H1 (cell line): ENCODE measurements at regions not wholly inside any gene's neighbourhood (a gene's known extent, or its start where the extent isn't known, plus 50 kb on each side); places are given as distances from the start of the nearest gene placed in this dataset.

Source experiments
- CTCF ChIA-PET: fragments of 300-600 bp; sonication (Branson Sonifier 250); formaldehyde crosslinking; loops from one replicate; lab custom pipeline; 2021; ENCODE audit not compliant: partially characterized antibody; lab: Charles Lee
- POLR2A ChIA-PET: fragments of 300-600 bp; sonication (Branson Sonifier 250); formaldehyde crosslinking; loops from one replicate; lab custom pipeline; 2021; ENCODE audit warnings: inconsistent platforms; ENCODE audit not compliant: partially characterized antibody; lab: Charles Lee
- DNase-seq, 2 experiments: peaks; one replicate each; pipeline versions ENCODE4 v3.0.0 to v3.0.0-alpha.2; 2010 to 2022; ENCODE audit warnings: low spot score in 2 of 2, low read depth in 1 of 2, mixed read lengths in 1 of 2
- FAIRE-seq: peaks from 2 replicates; lab custom pipeline; 2011; peaks lifted over from hg19 to GRCh38; lab: Jason Lieb, UNC
- H2AFZ ChIP-seq: 2 replicates; pipeline ENCODE4 v1.8.1; 2012; ENCODE audit warnings: low read length, inconsistent platforms
- H2AK5ac ChIP-seq: 2 replicates; pipeline ENCODE4 v1.6.1; 2013; ENCODE audit warnings: low read depth, low read length
- H2BK120ac ChIP-seq: replicated peaks from 2 replicates; pipeline ENCODE3; 2013; ENCODE audit warnings: low read depth, low read length, inconsistent platforms
- H2BK12ac ChIP-seq: 2 replicates; pipeline ENCODE4 v1.6.1; 2013; ENCODE audit warnings: low read depth, low read length
- H2BK15ac ChIP-seq: 2 replicates; pipeline ENCODE4 v1.6.1; 2013; ENCODE audit warnings: low read length
- H2BK20ac ChIP-seq: 2 replicates; pipeline ENCODE4 v1.6.1; 2013; ENCODE audit warnings: low read length
- H2BK5ac ChIP-seq: 2 replicates; pipeline ENCODE4 v1.6.1; 2013; ENCODE audit warnings: low read depth, low read length
- H3K14ac ChIP-seq: 2 replicates; pipeline ENCODE4 v1.6.1; 2013; ENCODE audit warnings: inconsistent platforms; ENCODE audit not compliant: insufficient read length
- H3K18ac ChIP-seq: 2 replicates; pipeline ENCODE4 v1.6.1; 2013; ENCODE audit warnings: low read length; ENCODE audit errors: extremely low read depth
- H3K23ac ChIP-seq: 2 replicates; pipeline ENCODE4 v1.6.1; 2013; ENCODE audit warnings: inconsistent platforms; ENCODE audit not compliant: insufficient read length
- H3K23me2 ChIP-seq: 2 replicates; pipeline ENCODE4 v1.6.1; 2013; ENCODE audit warnings: low read depth, low read length
- H3K27ac ChIP-seq: 2 replicates; pipeline ENCODE4 v1.6.1; 2011; ENCODE audit warnings: low read depth, low read length, inconsistent platforms
- H3K27me3 ChIP-seq, 4 experiments: replicated peaks in 1 of 4; 1 replicate in 1 of 4; 2 replicates in 3 of 4; pipeline versions ENCODE4 v1.6.1 to v1.8.1; 2011 to 2013; ENCODE audit warnings: low read length in 3 of 4, mild to moderate bottlenecking in 3 of 4, inconsistent platforms in 2 of 4, mixed read lengths in 2 of 4, moderate library complexity in 1 of 4; ENCODE audit not compliant: control insufficient read depth in 3 of 4, insufficient read depth in 3 of 4; ENCODE audit errors: extremely low read depth in 1 of 4
- H3K36me3 ChIP-seq, 4 experiments: 2 replicates each; pipeline versions ENCODE4 v1.6.1 to v1.8.1; 2011 to 2013; ENCODE audit warnings: mild to moderate bottlenecking in 4 of 4, low read length in 3 of 4, moderate library complexity in 2 of 4, control low read depth in 1 of 4, inconsistent platforms in 1 of 4; ENCODE audit not compliant: insufficient read depth in 4 of 4, control insufficient read depth in 2 of 4
- H3K4ac ChIP-seq: replicated peaks from 2 replicates; pipeline ENCODE3; 2013; ENCODE audit warnings: low read length, low read depth, mixed read lengths, inconsistent platforms; ENCODE audit not compliant: insufficient read length
- H3K4me1 ChIP-seq, 4 experiments: replicated peaks in 1 of 4; 1 replicate in 1 of 4; 2 replicates in 3 of 4; pipeline versions ENCODE4 v1.6.1 to v1.8.1; 2011 to 2013; ENCODE audit warnings: low read length in 3 of 4, inconsistent platforms in 2 of 4, mixed read lengths in 1 of 4; ENCODE audit not compliant: insufficient read depth in 4 of 4, control insufficient read depth in 3 of 4
- H3K4me2 ChIP-seq, 2 experiments: 2 replicates each; pipeline versions ENCODE4 v1.6.1 to v1.8.1; 2011 to 2013; ENCODE audit warnings: low read depth in 2 of 2, low read length in 2 of 2, control low read depth in 1 of 2, inconsistent platforms in 1 of 2, mild to moderate bottlenecking in 1 of 2; ENCODE audit not compliant: insufficient read depth in 1 of 2
- H3K4me3 ChIP-seq, 4 experiments: fragments of 200-600, 300-600 bp in 1 of 4; sonication (generic), shearing (Covaris generic), sonication (Bioruptor Twin) in 1 of 4; 2 replicates each; pipeline versions ENCODE4 v1.5.1 to v1.8.1; 2011 to 2016; ENCODE audit warnings: low read length in 4 of 4, low read depth in 3 of 4, control low read depth in 2 of 4, inconsistent platforms in 2 of 4, mild to moderate bottlenecking in 2 of 4, mixed read lengths in 1 of 4, moderate library complexity in 1 of 4; ENCODE audit not compliant: insufficient read depth in 2 of 4; ENCODE audit errors: extremely low read depth in 1 of 4
- H3K56ac ChIP-seq: replicated peaks from 2 replicates; pipeline ENCODE3; 2013; ENCODE audit warnings: low read depth, mild to moderate bottlenecking, mixed read lengths, low read length, inconsistent platforms; ENCODE audit not compliant: insufficient read length
- H3K79me1 ChIP-seq: 2 replicates; pipeline ENCODE4 v1.6.1; 2013; ENCODE audit warnings: low read depth, low read length, control low read depth
- H3K79me2 ChIP-seq, 2 experiments: 2 replicates each; pipeline versions ENCODE4 v1.6.1 to v1.8.1; 2012 to 2013; ENCODE audit warnings: low read length in 2 of 2, mild to moderate bottlenecking in 2 of 2, inconsistent platforms in 1 of 2; ENCODE audit not compliant: insufficient read depth in 2 of 2, control insufficient read depth in 1 of 2
- H3K9ac ChIP-seq, 4 experiments: replicated peaks in 1 of 4; 1 replicate in 1 of 4; 2 replicates in 3 of 4; pipeline versions ENCODE4 v1.6.1 to v1.8.1; 2011 to 2013; ENCODE audit warnings: low read depth in 3 of 4, low read length in 3 of 4, control low read depth in 2 of 4, mild to moderate bottlenecking in 2 of 4, moderate library complexity in 2 of 4, inconsistent platforms in 1 of 4; ENCODE audit errors: extremely low read depth in 1 of 4
- H3K9me3 ChIP-seq, 2 experiments: 2 replicates each; pipeline versions ENCODE4 v1.6.1 to v1.8.1; 2012 to 2013; ENCODE audit warnings: mild to moderate bottlenecking in 2 of 2, moderate library complexity in 2 of 2, control low read depth in 1 of 2, inconsistent platforms in 1 of 2, low read depth in 1 of 2, low read length in 1 of 2, mixed read lengths in 1 of 2; ENCODE audit not compliant: insufficient read depth in 2 of 2
- H4K20me1 ChIP-seq, 2 experiments: replicated peaks in 1 of 2; 2 replicates each; pipeline versions ENCODE3 to v1.8.1; 2011 to 2013; ENCODE audit warnings: inconsistent platforms in 2 of 2, low read length in 2 of 2, mild to moderate bottlenecking in 1 of 2; ENCODE audit not compliant: insufficient read depth in 2 of 2, control insufficient read depth in 1 of 2
- H4K5ac ChIP-seq: 2 replicates; pipeline ENCODE4 v1.6.1; 2013; ENCODE audit warnings: low read length, low read depth, mixed read lengths, inconsistent platforms; ENCODE audit not compliant: insufficient read length
- H4K8ac ChIP-seq: 2 replicates; pipeline ENCODE4 v1.8.0; 2013; ENCODE audit warnings: mild to moderate bottlenecking, moderate library complexity, low read length, inconsistent platforms; ENCODE audit not compliant: insufficient read depth; ENCODE audit errors: extremely low read depth
- H4K91ac ChIP-seq: replicated peaks from 2 replicates; pipeline ENCODE3; 2013; ENCODE audit warnings: low read length, mixed read lengths, inconsistent platforms; ENCODE audit not compliant: insufficient read length
- GTF2F1 ChIP-seq: IDR thresholded peaks from 2 replicates; pipeline ENCODE4 v1.6.1; 2012; ENCODE audit warnings: low read depth, low read length, improper control_type of control experiment, borderline replicate concordance
- MAFK ChIP-seq: IDR thresholded peaks from 2 replicates; pipeline ENCODE4 v1.6.1; 2012; ENCODE audit warnings: low read depth, mild to moderate bottlenecking, improper control_type of control experiment, low read length

DNA sequence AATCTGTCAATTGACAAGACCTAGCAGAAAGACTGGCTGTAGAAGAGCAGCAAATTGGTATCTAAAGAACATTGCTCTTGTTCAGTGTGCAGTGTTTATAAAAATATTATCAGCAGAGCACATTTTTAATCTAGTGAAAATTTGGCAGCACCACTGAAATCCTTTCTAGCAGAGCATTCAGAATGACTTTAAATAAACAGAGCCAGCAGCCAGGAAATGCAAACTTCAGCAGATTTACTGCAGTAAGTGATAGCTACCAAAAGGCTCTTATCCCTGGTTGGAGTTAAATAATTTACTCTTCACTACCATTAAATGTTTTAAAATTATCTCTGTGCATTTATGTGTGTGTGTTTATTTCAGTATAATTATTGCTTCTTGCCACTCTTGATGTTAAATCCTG lies 590.9 kb upstream of the CITED2 start:
- TF ChIP-seq MAFK: peak; percentile 63; the same call in 1 of the 2 replicates
- TF ChIP-seq GTF2F1: no peak
- TF ChIP-seq, all 59 proteins: peak for 1
- no peak overlapping the region for H2BK20ac ChIP-seq
- H3K18ac ChIP-seq: no peak overlapping the region
- no peaks in the 10 kb centered on the region for H3K79me2 ChIP-seq
- no peak overlapping the region for H2BK120ac ChIP-seq
- no peak overlapping the region for H4K91ac ChIP-seq
- DNase-seq (no peak), FAIRE-seq (no peak)
- no peak overlapping the region for H2AFZ ChIP-seq
- no peak overlapping the region for H3K4me2 ChIP-seq
- H4K20me1 ChIP-seq: no peaks in the 10 kb centered on the region
- no peak overlapping the region for H3K56ac ChIP-seq
- no peak overlapping the region for H2BK15ac ChIP-seq
- H4K5ac ChIP-seq: no peak overlapping the region
- H3K23me2 ChIP-seq: no peaks in the 10 kb centered on the region
- no peak overlapping the region for H2BK5ac ChIP-seq
- H3K9ac ChIP-seq: no peak overlapping the region
- H2AK5ac ChIP-seq: no peak overlapping the region
- no peaks in the 10 kb centered on the region for H3K9me3 ChIP-seq
- POLR2A ChIA-PET: no interaction called here
- H3K27ac ChIP-seq: no peak overlapping the region
- no peak overlapping the region for H3K23ac ChIP-seq
- no peak overlapping the region for H3K14ac ChIP-seq
- CTCF ChIA-PET: no interaction called here
- peaks cover 0 to 3% (median 0%) of the 10 kb centered on the region in 4 experiments; a peak in 1 of 7 replicates for H3K4me1 ChIP-seq
- H4K8ac ChIP-seq: no peak overlapping the region
- H3K36me3 ChIP-seq: no peaks in the 10 kb centered on the region
- H3K79me1 ChIP-seq: no peaks in the 10 kb centered on the region
- no peaks in the 10 kb centered on the region for H3K27me3 ChIP-seq
- no peak overlapping the region for H2BK12ac ChIP-seq
- no peak overlapping the region for H3K4ac ChIP-seq
- H3K4me3 ChIP-seq: no peak overlapping the region
